ENCODE measurements at regions not wholly inside any gene's neighbourhood (a gene's known extent, or its start where the extent isn't known, plus 50 kb on each side); places are given as distances from the start of the nearest gene placed in this dataset.

- TF ChIP-seq EZH2 (IDR thresholded peaks at IDR 0.05; ENCODE audit: insufficient read depth, low read length): no peak
- TF ChIP-seq, protein P1, sequence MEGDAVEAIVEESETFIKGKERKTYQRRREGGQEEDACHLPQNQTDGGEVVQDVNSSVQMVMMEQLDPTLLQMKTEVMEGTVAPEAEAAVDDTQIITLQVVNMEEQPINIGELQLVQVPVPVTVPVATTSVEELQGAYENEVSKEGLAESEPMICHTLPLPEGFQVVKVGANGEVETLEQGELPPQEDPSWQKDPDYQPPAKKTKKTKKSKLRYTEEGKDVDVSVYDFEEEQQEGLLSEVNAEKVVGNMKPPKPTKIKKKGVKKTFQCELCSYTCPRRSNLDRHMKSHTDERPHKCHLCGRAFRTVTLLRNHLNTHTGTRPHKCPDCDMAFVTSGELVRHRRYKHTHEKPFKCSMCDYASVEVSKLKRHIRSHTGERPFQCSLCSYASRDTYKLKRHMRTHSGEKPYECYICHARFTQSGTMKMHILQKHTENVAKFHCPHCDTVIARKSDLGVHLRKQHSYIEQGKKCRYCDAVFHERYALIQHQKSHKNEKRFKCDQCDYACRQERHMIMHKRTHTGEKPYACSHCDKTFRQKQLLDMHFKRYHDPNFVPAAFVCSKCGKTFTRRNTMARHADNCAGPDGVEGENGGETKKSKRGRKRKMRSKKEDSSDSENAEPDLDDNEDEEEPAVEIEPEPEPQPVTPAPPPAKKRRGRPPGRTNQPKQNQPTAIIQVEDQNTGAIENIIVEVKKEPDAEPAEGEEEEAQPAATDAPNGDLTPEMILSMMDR (IDR thresholded peaks at IDR 0.05; ENCODE audit: insufficient read depth, low read depth, low read length): no peak
These were observed 199.7 kb upstream of the CHRNA7 start for GRCh38 chr15:31830591-31830990.
